Neural cell (in vitro differentiated cells): ENCODE measurements at regions not wholly inside any gene's neighbourhood (a gene's known extent, or its start where the extent isn't known, plus 50 kb on each side); places are given as distances from the start of the nearest gene placed in this dataset.

Source experiments
- H2AFZ ChIP-seq: fragments of 200-600, 300-800 bp; sonication (generic), shearing (Covaris generic); 2 replicates; pipeline ENCODE4 v1.6.0; 2014; ENCODE audit warnings: low read depth, mild to moderate bottlenecking, antibody characterized with exemption, low read length, moderate library complexity
- H3F3A ChIP-seq: fragments of 200-600 bp; shearing (Covaris generic); 2 replicates; pipeline ENCODE4 v1.6.1; 2016; ENCODE audit warnings: mild to moderate bottlenecking, moderate library complexity, mixed read lengths, antibody characterized with exemption, low read length; ENCODE audit not compliant: insufficient read depth, poor library complexity, severe bottlenecking
- H3K27ac ChIP-seq: fragments of 200-600, 300-800 bp; sonication (generic), shearing (Covaris generic); 2 replicates; pipeline ENCODE4 v1.5.1; 2014; ENCODE audit warnings: mild to moderate bottlenecking, low read length, moderate library complexity
- H3K27me3 ChIP-seq: fragments of 300-800, 200-600 bp; sonication (generic), shearing (Covaris generic); 2 replicates; pipeline ENCODE4 v1.6.0; 2014; ENCODE audit warnings: mild to moderate bottlenecking, low read depth, low read length, moderate library complexity; ENCODE audit not compliant: insufficient read depth
- H3K36me3 ChIP-seq: fragments of 300-800, 200-600 bp; sonication (generic), shearing (Covaris generic); 2 replicates; pipeline ENCODE4 v1.5.1; 2014; ENCODE audit warnings: mild to moderate bottlenecking, antibody characterized with exemption, low read length, moderate library complexity; ENCODE audit not compliant: insufficient read depth
- H3K4me2 ChIP-seq: fragments of 300-800, 200-600 bp; sonication (generic), shearing (Covaris generic); 2 replicates; pipeline ENCODE4 v1.6.0; 2014; ENCODE audit warnings: mild to moderate bottlenecking, low read length
- H3K4me3 ChIP-seq: fragments of 300-800, 200-600 bp; sonication (generic), shearing (Covaris generic); 2 replicates; pipeline ENCODE4 v1.5.1; 2014; ENCODE audit warnings: mild to moderate bottlenecking, low read length, moderate library complexity
- H3K79me2 ChIP-seq: fragments of 200-600 bp; shearing (Covaris generic); replicated peaks from 2 replicates; pipeline ENCODE4 v1.6.0; 2014; ENCODE audit warnings: mild to moderate bottlenecking, low read length, moderate library complexity; ENCODE audit not compliant: insufficient read depth
- H3K9ac ChIP-seq: fragments of 300-800, 200-600 bp; sonication (generic), shearing (Covaris generic); 2 replicates; pipeline ENCODE4 v1.6.1; 2016; ENCODE audit warnings: mild to moderate bottlenecking, low read length, mixed read lengths
- H3K9me2 ChIP-seq: fragments of 200-600 bp; shearing (Covaris generic); 2 replicates; pipeline ENCODE4 v1.6.1; 2016; ENCODE audit warnings: mild to moderate bottlenecking, low read length, mixed read lengths; ENCODE audit not compliant: insufficient read depth
- H3K9me3 ChIP-seq: fragments of 200-600, 300-800 bp; sonication (generic), shearing (Covaris generic); 2 replicates; pipeline ENCODE4 v1.6.1; 2016; ENCODE audit warnings: mild to moderate bottlenecking, mixed run types, low read length, moderate library complexity, mixed read lengths
- H4K20me1 ChIP-seq: fragments of 200-600 bp; shearing (Covaris generic); 2 replicates; pipeline ENCODE4 v1.6.1; 2016; ENCODE audit warnings: mild to moderate bottlenecking, mixed run types; ENCODE audit not compliant: insufficient read depth
- CTCF ChIP-seq: fragments of 450-650 bp; IDR thresholded peaks from 2 replicates; pipeline ENCODE4 v1.5.1; 2014; ENCODE audit warnings: antibody characterized with exemption, mild to moderate bottlenecking, moderate library complexity; ENCODE audit not compliant: poor library complexity, severe bottlenecking
- EP300 ChIP-seq: fragments of 450-650 bp; conservative IDR thresholded peaks from 2 replicates; pipeline ENCODE4 v1.6.1; 2014; ENCODE audit warnings: antibody characterized with exemption, mild to moderate bottlenecking, moderate library complexity; ENCODE audit not compliant: poor library complexity, severe bottlenecking
- EZH2 ChIP-seq: fragments of 200-600, 300-800 bp; shearing (Covaris generic), sonication (generic); IDR thresholded peaks from 2 replicates; pipeline ENCODE4 v1.6.1; 2014; ENCODE audit warnings: antibody characterized with exemption, low read length, borderline replicate concordance, mild to moderate bottlenecking; ENCODE audit not compliant: insufficient read depth, poor library complexity, severe bottlenecking
- MXI1 ChIP-seq: fragments of 450-650 bp; conservative IDR thresholded peaks from 2 replicates; pipeline ENCODE4 v1.6.1; 2014; ENCODE audit warnings: antibody characterized with exemption, mild to moderate bottlenecking; ENCODE audit not compliant: poor library complexity, severe bottlenecking
- POLR2AphosphoS5 ChIP-seq: IDR thresholded peaks from 2 replicates; pipeline ENCODE4 v1.6.1; 2012
- RAD21 ChIP-seq: fragments of 450-650 bp; conservative IDR thresholded peaks from 2 replicates; pipeline ENCODE4 v1.6.1; 2014; ENCODE audit warnings: antibody characterized with exemption, mild to moderate bottlenecking, moderate library complexity
- REST ChIP-seq: IDR thresholded peaks from 2 replicates; pipeline ENCODE4 v1.6.1; 2012; ENCODE audit warnings: borderline replicate concordance
- SMC3 ChIP-seq: fragments of 450-650 bp; conservative IDR thresholded peaks from 2 replicates; pipeline ENCODE4 v1.6.1; 2014; ENCODE audit warnings: antibody characterized with exemption, mild to moderate bottlenecking, moderate library complexity; ENCODE audit not compliant: poor library complexity
- TAF1 ChIP-seq: IDR thresholded peaks from 2 replicates; pipeline ENCODE4 v1.6.1; 2012; ENCODE audit warnings: low read depth

GRCh38 chr16:65710107-65710506, 588.2 kb upstream of the CDH11 start:
- no peaks in the 10 kb centered on the region for H3K9me2 ChIP-seq
- no peaks in the 10 kb centered on the region for H3K79me2 ChIP-seq
- H3K36me3 ChIP-seq = no peaks in the 10 kb centered on the region
- H3F3A ChIP-seq = no peaks in the 10 kb centered on the region
- H4K20me1 ChIP-seq = no peaks in the 10 kb centered on the region
- no peak for TF ChIP-seq EP300
- TF ChIP-seq POLR2AphosphoS5 = no peak
- TF ChIP-seq CTCF = no peak
- no peak for TF ChIP-seq SMC3
- TF ChIP-seq EZH2 = no peak
- no peak for TF ChIP-seq MXI1
- TF ChIP-seq TAF1 = no peak
- TF ChIP-seq RAD21 = no peak
- TF ChIP-seq REST = no peak
- no peak overlapping the region for H3K4me2 ChIP-seq
- no peak overlapping the region for H2AFZ ChIP-seq
- H3K4me3 ChIP-seq = no peak overlapping the region
- no peaks in the 10 kb centered on the region for H3K27me3 ChIP-seq
- H3K9ac ChIP-seq = no peak overlapping the region
- H3K27ac ChIP-seq = no peak overlapping the region
- no peaks in the 10 kb centered on the region for H3K9me3 ChIP-seq

- Histone ChIP-seq H3K36me3 (no peaks in the 10 kb centered on the region), H3K9me3 (no peaks in the 10 kb centered on the region), H3K9ac (no peak overlapping the region), H3K9me2 (no peaks in the 10 kb centered on the region), H3K4me2 (no peak overlapping the region), H3K4me3 (no peak overlapping the region), H2AFZ (no peak overlapping the region), H3K27me3 (no peaks in the 10 kb centered on the region), H3F3A (no peaks in the 10 kb centered on the region), H4K20me1 (no peaks in the 10 kb centered on the region), H3K27ac (no peak overlapping the region), H3K79me2 (no peaks in the 10 kb centered on the region)
- no peak for TF ChIP-seq REST
- TF ChIP-seq RAD21 = no peak
- TF ChIP-seq POLR2AphosphoS5 = no peak
- no peak for TF ChIP-seq SMC3
- TF ChIP-seq CTCF = no peak
- no peak for TF ChIP-seq TAF1
- no peak for TF ChIP-seq EP300
- TF ChIP-seq MXI1 = no peak
- TF ChIP-seq EZH2 = no peak
Observed at GRCh38 chr16:65704866-65705265, 583.0 kb upstream of the CDH11 start.
